GM12872 (cell line): ENCODE measurements at regions not wholly inside any gene's neighbourhood (a gene's known extent, or its start where the extent isn't known, plus 50 kb on each side); places are given as distances from the start of the nearest gene placed in this dataset.

Experiments used
- TF ChIP-seq, protein P1 (sequence below): IDR thresholded peaks from 3 replicates; pipeline ENCODE4 v1.5.1; 2011; ENCODE audit warnings: low read depth, mild to moderate bottlenecking, low read length, moderate library complexity; ENCODE audit not compliant: insufficient read depth

- TF ChIP-seq, protein P1, sequence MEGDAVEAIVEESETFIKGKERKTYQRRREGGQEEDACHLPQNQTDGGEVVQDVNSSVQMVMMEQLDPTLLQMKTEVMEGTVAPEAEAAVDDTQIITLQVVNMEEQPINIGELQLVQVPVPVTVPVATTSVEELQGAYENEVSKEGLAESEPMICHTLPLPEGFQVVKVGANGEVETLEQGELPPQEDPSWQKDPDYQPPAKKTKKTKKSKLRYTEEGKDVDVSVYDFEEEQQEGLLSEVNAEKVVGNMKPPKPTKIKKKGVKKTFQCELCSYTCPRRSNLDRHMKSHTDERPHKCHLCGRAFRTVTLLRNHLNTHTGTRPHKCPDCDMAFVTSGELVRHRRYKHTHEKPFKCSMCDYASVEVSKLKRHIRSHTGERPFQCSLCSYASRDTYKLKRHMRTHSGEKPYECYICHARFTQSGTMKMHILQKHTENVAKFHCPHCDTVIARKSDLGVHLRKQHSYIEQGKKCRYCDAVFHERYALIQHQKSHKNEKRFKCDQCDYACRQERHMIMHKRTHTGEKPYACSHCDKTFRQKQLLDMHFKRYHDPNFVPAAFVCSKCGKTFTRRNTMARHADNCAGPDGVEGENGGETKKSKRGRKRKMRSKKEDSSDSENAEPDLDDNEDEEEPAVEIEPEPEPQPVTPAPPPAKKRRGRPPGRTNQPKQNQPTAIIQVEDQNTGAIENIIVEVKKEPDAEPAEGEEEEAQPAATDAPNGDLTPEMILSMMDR = no peak
Measured at GRCh38 chr1:216888731-216889130, 165.5 kb upstream of the ESRRG start.

DNA sequence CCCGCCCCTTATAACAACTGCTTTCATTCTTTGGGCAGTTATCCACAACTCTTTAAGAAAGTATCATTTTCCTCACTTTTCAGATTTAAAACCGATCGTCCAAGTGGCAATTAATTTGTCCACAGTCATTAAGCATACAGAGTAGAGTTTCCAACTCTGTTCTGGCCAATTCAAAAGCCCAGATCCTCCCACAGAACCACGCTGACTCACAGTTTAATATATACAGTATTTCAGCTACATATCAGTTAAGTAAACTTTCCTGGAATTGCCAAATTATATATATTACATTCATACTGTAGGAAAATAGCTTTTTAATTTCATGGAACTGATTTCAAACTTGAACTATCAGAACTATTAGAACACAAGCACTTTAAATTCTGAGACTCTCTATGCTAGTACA lies 163.8 kb upstream of the ESRRG start:
- TF ChIP-seq, protein P1 = no peak

DNA sequence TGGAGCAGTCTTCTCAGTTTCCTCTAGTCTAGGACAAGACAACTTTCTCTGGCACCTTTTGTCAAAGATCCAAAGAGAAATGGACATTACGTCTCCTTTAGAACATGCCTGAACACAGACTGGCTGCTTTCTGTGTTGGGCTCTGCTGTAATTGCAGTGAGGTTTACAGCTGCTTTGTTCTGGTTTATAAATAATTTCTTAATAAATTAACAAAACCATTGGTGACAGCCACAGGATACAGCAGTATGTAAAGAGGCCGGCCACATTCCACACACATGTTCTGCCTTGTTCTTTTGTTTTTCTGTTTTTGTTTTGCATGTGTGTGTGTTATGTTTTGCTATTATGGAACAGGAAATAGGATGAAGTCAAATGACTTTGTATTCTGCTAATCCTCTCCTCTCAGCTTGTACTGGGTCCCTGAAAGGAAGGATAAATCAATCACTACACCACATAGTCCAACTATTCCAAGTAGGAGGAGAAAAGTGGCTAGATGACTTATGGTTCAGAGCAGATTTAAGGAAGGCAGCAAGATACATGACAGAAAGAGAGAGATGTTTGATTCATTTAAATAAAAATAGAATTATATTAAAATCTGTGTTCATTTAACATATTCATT lies 161.5 kb upstream of the ESRRG start:
- TF ChIP-seq, protein P1 = no peak

GRCh38 chr1:216883518-216883917 lies 160.3 kb upstream of the ESRRG start:
- TF ChIP-seq, protein P1 = no peak

- TF ChIP-seq, protein P1 = no peak
Measured at GRCh38 chr1:216881695-216882094, 158.5 kb upstream of the ESRRG start.

DNA sequence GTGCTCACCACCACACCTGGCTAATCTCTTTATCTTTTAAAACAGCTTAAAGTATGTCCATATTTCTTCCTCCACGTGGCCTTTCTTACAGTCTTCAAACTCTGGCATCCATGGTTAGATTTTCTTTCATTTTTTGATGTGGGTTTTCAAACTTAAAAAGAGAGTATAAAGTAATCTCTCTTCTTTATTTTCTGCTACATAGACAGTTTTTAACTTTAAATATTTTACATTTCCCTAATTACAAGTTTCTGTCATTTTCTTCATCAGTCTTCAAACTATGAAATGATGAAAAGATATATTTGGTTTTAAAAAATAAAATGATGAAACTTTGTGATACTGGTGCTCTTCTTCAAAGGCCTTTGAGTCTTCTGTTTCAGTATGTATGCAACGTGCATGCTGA lies 143.5 kb upstream of the ESRRG start:
- TF ChIP-seq, protein P1 = no peak

GRCh38 chr1:216855810-216856209 lies 132.6 kb upstream of the ESRRG start:
- TF ChIP-seq, protein P1 = no peak
